B cell (primary cell): ENCODE measurements at regions not wholly inside any gene's neighbourhood (a gene's known extent, or its start where the extent isn't known, plus 50 kb on each side); places are given as distances from the start of the nearest gene placed in this dataset.

Source experiments
- ATAC-seq: fragments of 200-7000 bp; cut with Tn5 transposase; one replicate; pipeline ENCODE4 v1.10.0; 2021; ENCODE audit warnings: low read depth, mild to moderate bottlenecking, moderate number of reproducible peaks, moderate library complexity
- CTCF ChIA-PET: fragments of 350-600 bp; sonication (Branson Sonifier 250); formaldehyde crosslinking; loops from one replicate; lab custom pipeline; 2021; ENCODE audit warnings: antibody characterized with exemption, inconsistent platforms; lab: Charles Lee
- POLR2A ChIA-PET: fragments of 350-600 bp; sonication (Branson Sonifier 250); formaldehyde crosslinking; loops from one replicate; lab custom pipeline; 2021; ENCODE audit warnings: antibody characterized with exemption; lab: Charles Lee
- DNase-seq: peaks from one replicate; pipeline ENCODE4 v3.0.0; 2013
- H2AFZ ChIP-seq: 2 replicates; pipeline ENCODE4 v1.6.1; 2012; ENCODE audit warnings: mild to moderate bottlenecking, low read depth, low read length; ENCODE audit not compliant: insufficient read depth, poor library complexity, severe bottlenecking
- H3K27ac ChIP-seq, 2 donors: 1 replicate in 1 of 2; 2 replicates in 1 of 2; pipeline ENCODE4 v1.5.1; 2012 to 2013; ENCODE audit warnings: low read length in 2 of 2, mild to moderate bottlenecking in 2 of 2, moderate library complexity in 1 of 2
- H3K27me3 ChIP-seq, 4 experiments: fragments of 200-600 bp in 1 of 4; sonication (generic) in 1 of 4; replicated peaks in 1 of 4; 1 replicate in 2 of 4; 2 replicates in 2 of 4; pipeline versions ENCODE4 v1.6.1 to v1.7.0; 2013 to 2016; ENCODE audit warnings: low read length in 3 of 4, mild to moderate bottlenecking in 2 of 4, mixed read lengths in 1 of 4, moderate library complexity in 1 of 4; ENCODE audit not compliant: insufficient read depth in 4 of 4, control insufficient read depth in 3 of 4; ENCODE audit errors: control extremely low read depth in 1 of 4
- H3K36me3 ChIP-seq, 2 experiments: replicated peaks in 1 of 2; 1 replicate in 1 of 2; 2 replicates in 1 of 2; pipeline versions ENCODE4 v1.6.1 to v1.7.1; 2013; ENCODE audit warnings: low read length in 1 of 2; ENCODE audit not compliant: insufficient read depth in 2 of 2, control insufficient read depth in 1 of 2; ENCODE audit errors: control extremely low read depth in 1 of 2, extremely low read depth in 1 of 2
- H3K4me1 ChIP-seq, 2 donors: fragments of 200-600 bp in 1 of 2; sonication (generic) in 1 of 2; 1 replicate in 1 of 2; 2 replicates in 1 of 2; pipeline versions ENCODE4 v1.5.1 to v1.6.1; 2013 to 2017; ENCODE audit warnings: low read length in 2 of 2; ENCODE audit not compliant: control insufficient read depth in 2 of 2, insufficient read depth in 2 of 2
- H3K4me2 ChIP-seq: replicated peaks from 2 replicates; pipeline ENCODE3; 2012; ENCODE audit warnings: mild to moderate bottlenecking, low read depth, low read length; ENCODE audit not compliant: poor library complexity, severe bottlenecking
- H3K4me3 ChIP-seq, 5 experiments: fragments of 200-600 bp in 1 of 5; sonication (generic) in 1 of 5; 1 replicate in 3 of 5; 2 replicates in 2 of 5; pipeline versions ENCODE4 v1.5.1 to v1.7.0; 2011 to 2016; ENCODE audit warnings: low read length in 4 of 5, mild to moderate bottlenecking in 4 of 5, low read depth in 2 of 5, control low read depth in 1 of 5, moderate library complexity in 1 of 5; ENCODE audit not compliant: insufficient read depth in 1 of 5; ENCODE audit errors: control extremely low read depth in 1 of 5, extremely low read depth in 1 of 5
- H3K79me2 ChIP-seq: fragments of 200-600 bp; sonication (generic); one replicate; pipeline ENCODE4 v1.6.0; 2016; ENCODE audit warnings: low read length; ENCODE audit not compliant: control insufficient read depth, insufficient read depth
- H3K9ac ChIP-seq: fragments of 200-600 bp; sonication (generic); 2 replicates; pipeline ENCODE4 v1.6.1; 2017; ENCODE audit warnings: mild to moderate bottlenecking, low read length, moderate library complexity
- H3K9me3 ChIP-seq, 3 donors: one replicate each; pipeline versions ENCODE4 v1.6.1 to v1.7.1; 2013; ENCODE audit warnings: low read length in 2 of 3; ENCODE audit not compliant: control insufficient read depth in 2 of 3, insufficient read depth in 1 of 3; ENCODE audit errors: control extremely low read depth in 1 of 3
- H4K20me1 ChIP-seq: 2 replicates; pipeline ENCODE4 v1.6.0; 2012; ENCODE audit warnings: mild to moderate bottlenecking, low read length; ENCODE audit not compliant: insufficient read depth, control insufficient read depth, poor library complexity, severe bottlenecking
- H3K27ac Mint-ChIP-seq: one replicate; pipeline ENCODE4 v1.8.0; 2021; ENCODE audit warnings: mixed read lengths
- H3K27me3 Mint-ChIP-seq: one replicate; pipeline ENCODE4 v1.8.0; 2021; ENCODE audit warnings: mixed read lengths
- H3K4me1 Mint-ChIP-seq: one replicate; pipeline ENCODE4 v1.8.0; 2021; ENCODE audit warnings: mixed read lengths
- H3K4me3 Mint-ChIP-seq: one replicate; pipeline ENCODE4 v1.8.0; 2021; ENCODE audit warnings: mixed read lengths
- H3K9me3 Mint-ChIP-seq: one replicate; pipeline ENCODE4 v1.8.0; 2022; ENCODE audit warnings: mixed read lengths; ENCODE audit not compliant: insufficient read depth
- CTCF ChIP-seq: fragments of 200-600 bp; IDR thresholded peaks from one replicate; pipeline ENCODE4 v1.8.0; 2022; ENCODE audit warnings: antibody characterized with exemption, mild to moderate bottlenecking
- EZH2 ChIP-seq: IDR thresholded peaks from 2 replicates; pipeline ENCODE4 v1.6.1; 2012; ENCODE audit warnings: borderline replicate concordance, low read depth, mild to moderate bottlenecking, moderate library complexity, low read length; ENCODE audit not compliant: insufficient read depth, poor library complexity, severe bottlenecking
- WGBS: methylation state at CpG from one replicate; pipeline ENCODE4 v1.1.5; 2013; ENCODE audit warnings: missing lambda C conversion rate; ENCODE audit not compliant: insufficient coverage; 5-methylcytosine and 5-hydroxymethylcytosine counted together
- intact Hi-C: fragments of 100-400 bp; cut with micrococcal nuclease; formaldehyde crosslinking; loops from one replicate; pipeline ENCODE4 v1.10.0; 2022

DNA sequence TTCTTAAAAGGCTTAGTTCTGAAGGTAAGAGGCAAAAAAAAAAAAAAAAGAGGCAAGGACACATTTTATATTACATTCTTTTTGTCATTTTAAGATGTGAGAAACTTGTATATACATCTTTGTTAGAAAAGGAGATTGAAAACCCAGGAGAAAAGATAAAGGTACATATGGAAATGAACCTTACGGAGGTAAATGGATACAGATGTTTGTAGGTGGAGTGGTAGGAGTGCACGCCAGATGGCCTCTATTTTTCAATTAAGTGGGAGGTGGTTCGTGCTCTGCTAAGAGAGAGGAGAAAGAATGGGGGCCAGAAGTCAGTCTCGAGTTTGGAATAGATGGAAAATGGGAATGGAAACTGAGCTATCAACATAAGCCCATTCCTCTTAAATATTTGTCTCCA is 622.5 kb upstream of the GHITM start:
- Histone ChIP-seq H2AFZ (no peak overlapping the region), H3K27me3 (no peaks in the 10 kb centered on the region), H3K4me2 (no peak overlapping the region), H3K79me2 (no peaks in the 10 kb centered on the region), H3K4me3 (no peak overlapping the region), H3K4me1 (no peaks in the 10 kb centered on the region), H3K9me3 (no peaks in the 10 kb centered on the region), H3K9ac (no peak overlapping the region), H3K36me3 (no peaks in the 10 kb centered on the region), H4K20me1 (no peaks in the 10 kb centered on the region), H3K27ac (no peak overlapping the region)
- TF ChIP-seq CTCF = no peak
- Mint-ChIP-seq H3K4me1 (no peaks in the 10 kb centered on the region), H3K27ac (no peak overlapping the region), H3K27me3 (no peaks in the 10 kb centered on the region), H3K9me3 (no peaks in the 10 kb centered on the region), H3K4me3 (no peak overlapping the region)
- 100% methylated on average over 1 of the region's 4 CpGs for WGBS
- DNase-seq (no peak), ATAC-seq (no peak)
- CTCF ChIA-PET = no interaction called here
- POLR2A ChIA-PET = no interaction called here
- intact Hi-C loops = no loop called here

GRCh38 chr10:83517456-83517855 is 621.9 kb upstream of the GHITM start:
- H4K20me1 ChIP-seq = no peaks in the 10 kb centered on the region
- no peaks in the 10 kb centered on the region for H3K4me1 Mint-ChIP-seq
- no peaks in the 10 kb centered on the region for H3K79me2 ChIP-seq
- no peaks in the 10 kb centered on the region for H3K4me1 ChIP-seq
- no peak overlapping the region for H3K4me3 ChIP-seq
- no peaks in the 10 kb centered on the region for H3K27me3 ChIP-seq
- H3K27me3 Mint-ChIP-seq = no peaks in the 10 kb centered on the region
- no peaks in the 10 kb centered on the region for H3K36me3 ChIP-seq
- H3K27ac ChIP-seq = no peak overlapping the region
- H3K9me3 Mint-ChIP-seq = no peaks in the 10 kb centered on the region
- WGBS = no CpG with 5 or more reads among the region's 1 CpG
- H2AFZ ChIP-seq = no peak overlapping the region
- H3K4me2 ChIP-seq = no peak overlapping the region
- DNase-seq (no peak), ATAC-seq (no peak)
- intact Hi-C loops = no loop called here
- TF ChIP-seq CTCF = no peak
- no peak for TF ChIP-seq EZH2
- H3K4me3 Mint-ChIP-seq = no peak overlapping the region
- ChIA-PET CTCF (no interaction called here), POLR2A (no interaction called here)
- no peak overlapping the region for H3K27ac Mint-ChIP-seq
- no peaks in the 10 kb centered on the region for H3K9me3 ChIP-seq
- no peak overlapping the region for H3K9ac ChIP-seq
